Activated CD4-positive, alpha-beta T cell treated with anti-CD3 and anti-CD28 coated beads for 36 hours (primary cell): ENCODE measurements at regions not wholly inside any gene's neighbourhood (a gene's known extent, or its start where the extent isn't known, plus 50 kb on each side); places are given as distances from the start of the nearest gene placed in this dataset.

ENCODE experiments used
- ATAC-seq: fragments of 200-7000 bp; cut with Tn5 transposase; one replicate; pipeline ENCODE4 v1.10.0; 2021; ENCODE audit warnings: mild to moderate bottlenecking, moderate library complexity
- CTCF ChIA-PET: fragments of 350-600 bp; sonication (Branson Sonifier 250); formaldehyde crosslinking; loops from one replicate; lab custom pipeline; 2021; ENCODE audit warnings: antibody characterized with exemption; lab: Charles Lee
- POLR2A ChIA-PET: fragments of 350-600 bp; sonication (Branson Sonifier 250); formaldehyde crosslinking; loops from one replicate; lab custom pipeline; 2021; ENCODE audit warnings: antibody characterized with exemption, inconsistent platforms; lab: Charles Lee
- DNase-seq: peaks from one replicate; pipeline ENCODE4 v3.0.0-alpha.2; 2020
- H3K27ac Mint-ChIP-seq: one replicate; pipeline ENCODE4 v1.8.0; 2021; ENCODE audit warnings: mixed read lengths
- H3K27me3 Mint-ChIP-seq: one replicate; pipeline ENCODE4 v1.8.0; 2021; ENCODE audit warnings: mixed read lengths
- H3K36me3 Mint-ChIP-seq: one replicate; pipeline ENCODE4 v1.8.0; 2021; ENCODE audit warnings: low read depth, mixed read lengths
- H3K4me1 Mint-ChIP-seq: one replicate; pipeline ENCODE4 v1.8.0; 2021; ENCODE audit warnings: mixed read lengths
- H3K4me3 Mint-ChIP-seq: one replicate; pipeline ENCODE4 v1.8.0; 2021; ENCODE audit warnings: mild to moderate bottlenecking, moderate library complexity, mixed read lengths
- H3K9me3 Mint-ChIP-seq: one replicate; pipeline ENCODE4 v1.8.0; 2021; ENCODE audit warnings: low read depth, mixed read lengths
- intact Hi-C, 2 experiments: fragments of 100-400 bp; cut with DNase I in 1 of 2; cut with micrococcal nuclease in 1 of 2; formaldehyde crosslinking; loops; one replicate each; pipeline versions ENCODE4 v1.14.2 to v1.15.1; 2022 to 2024; cut with DNase I, micrococcal nuclease

DNA sequence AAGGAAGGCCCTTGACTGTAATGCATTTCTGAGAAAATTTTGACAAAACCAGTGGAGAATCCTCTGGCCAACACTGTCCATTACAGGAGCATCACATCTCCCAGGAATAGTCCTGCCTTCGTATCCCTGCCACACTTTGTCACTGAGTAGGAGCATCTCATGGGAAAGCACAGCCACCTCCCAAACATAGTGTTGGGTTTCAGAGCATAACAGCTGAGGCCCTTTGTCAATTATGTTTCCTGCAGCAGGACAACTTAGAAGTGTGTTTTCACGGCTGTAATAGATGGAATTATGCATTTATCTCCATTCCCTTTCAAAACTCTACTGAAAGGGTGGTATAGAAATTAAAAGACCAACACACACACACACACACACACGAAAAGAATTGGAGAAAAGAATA is 91.1 kb upstream of the SMAD1 start:
- no peak overlapping the region for H3K4me3 Mint-ChIP-seq
- ChIA-PET POLR2A (no interaction called here), CTCF (no interaction called here)
- H3K27me3 Mint-ChIP-seq, result peaks cover 40% of the 10 kb centered on the region
- no peaks in the 10 kb centered on the region for H3K36me3 Mint-ChIP-seq
- ATAC-seq, result no peak
- peaks cover 8% of the 10 kb centered on the region for H3K4me1 Mint-ChIP-seq
- intact Hi-C loops, result no loop called here
- no peak for DNase-seq
- no peak overlapping the region for H3K27ac Mint-ChIP-seq
- no peaks in the 10 kb centered on the region for H3K9me3 Mint-ChIP-seq

DNA sequence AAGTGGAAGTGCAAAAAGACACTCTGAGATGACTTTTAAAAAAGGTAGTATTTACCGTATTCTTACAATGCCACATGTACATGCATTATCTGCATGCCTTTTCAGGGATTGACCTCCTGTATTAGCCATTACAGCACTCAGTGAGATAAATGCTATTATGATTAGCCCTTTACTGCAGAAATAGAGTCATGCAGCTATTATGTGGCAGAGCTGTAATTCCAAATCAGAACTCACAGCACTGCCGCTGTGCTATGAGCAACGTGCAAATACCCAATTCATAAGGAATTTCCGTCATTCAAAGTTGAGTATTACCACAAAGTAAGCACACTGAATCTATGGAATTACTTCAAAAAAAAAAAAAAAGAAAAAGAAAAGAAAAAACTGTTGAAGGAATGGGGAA is 92.1 kb upstream of the SMAD1 start:
- Mint-ChIP-seq H3K36me3 (no peaks in the 10 kb centered on the region), H3K9me3 (no peaks in the 10 kb centered on the region), H3K4me3 (no peak overlapping the region), H3K4me1 (peaks cover 8% of the 10 kb centered on the region), H3K27ac (no peak overlapping the region), H3K27me3 (peaks cover 41% of the 10 kb centered on the region)
- DNase-seq, result no peak
- intact Hi-C loops, result no loop called here
- ChIA-PET POLR2A (no interaction called here), CTCF (no interaction called here)
- no peak for ATAC-seq

DNA sequence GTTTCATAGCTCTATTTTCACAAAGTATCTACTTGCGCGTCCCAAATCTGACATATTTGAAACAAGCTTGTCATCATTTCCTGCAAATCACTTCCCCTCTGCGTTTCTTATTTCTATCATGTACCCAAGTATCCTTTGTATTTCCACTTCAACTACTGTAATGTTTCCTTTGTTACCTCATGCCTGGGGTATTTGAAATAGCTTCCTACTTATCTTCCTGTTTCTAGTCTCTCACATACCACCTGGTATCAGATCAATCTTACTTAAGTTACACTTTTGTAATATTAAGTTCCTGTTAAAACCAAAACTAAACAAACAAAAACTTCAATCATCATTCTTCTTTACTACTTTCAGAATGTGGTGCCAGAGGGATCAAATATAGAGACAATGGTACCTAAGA is 93.6 kb upstream of the SMAD1 start:
- Mint-ChIP-seq H3K4me3 (no peak overlapping the region), H3K4me1 (peaks cover 8% of the 10 kb centered on the region), H3K27me3 (peaks cover 36% of the 10 kb centered on the region), H3K9me3 (peaks cover 2% of the 10 kb centered on the region), H3K27ac (no peak overlapping the region), H3K36me3 (no peaks in the 10 kb centered on the region)
- POLR2A ChIA-PET, result no interaction called here
- DNase-seq (no peak), ATAC-seq (no peak)
- intact Hi-C loops, result no loop called here
- CTCF ChIA-PET, result interaction anchor here (1.0 kb wide), 1 partner anchor 235 kb away, joined by 3 read pairs; no protein-coding TSS in a partner anchor

DNA sequence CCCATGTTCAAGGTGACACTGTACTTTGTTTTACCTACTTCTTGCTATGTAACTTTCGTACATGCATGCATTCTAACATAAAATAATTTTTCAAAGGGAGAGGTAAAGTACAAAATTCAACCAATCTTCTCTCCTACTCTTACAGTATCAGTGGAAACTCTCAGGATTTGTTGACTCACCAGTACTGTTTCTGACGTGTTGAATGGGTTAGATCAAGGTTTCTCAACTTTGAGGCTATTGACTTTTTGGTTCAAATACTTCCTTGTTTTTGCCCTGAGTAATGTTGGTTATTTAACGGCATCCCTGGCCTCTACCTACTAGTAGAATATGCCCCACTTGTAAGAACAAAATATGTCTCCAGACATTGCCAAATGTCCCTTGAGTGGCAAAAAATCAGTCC is 94.6 kb upstream of the SMAD1 start:
- Mint-ChIP-seq H3K9me3 (peaks cover 2% of the 10 kb centered on the region), H3K4me3 (no peak overlapping the region), H3K4me1 (peaks cover 8% of the 10 kb centered on the region), H3K27me3 (peaks cover 32% of the 10 kb centered on the region), H3K36me3 (no peaks in the 10 kb centered on the region), H3K27ac (no peak overlapping the region)
- ATAC-seq, result no peak
- intact Hi-C loops, result no loop called here
- POLR2A ChIA-PET, result no interaction called here
- CTCF ChIA-PET, result interaction anchor here (1.3 kb wide), 1 partner anchor 17 kb away, joined by 3 read pairs; no protein-coding TSS in a partner anchor
- no peak for DNase-seq

DNA sequence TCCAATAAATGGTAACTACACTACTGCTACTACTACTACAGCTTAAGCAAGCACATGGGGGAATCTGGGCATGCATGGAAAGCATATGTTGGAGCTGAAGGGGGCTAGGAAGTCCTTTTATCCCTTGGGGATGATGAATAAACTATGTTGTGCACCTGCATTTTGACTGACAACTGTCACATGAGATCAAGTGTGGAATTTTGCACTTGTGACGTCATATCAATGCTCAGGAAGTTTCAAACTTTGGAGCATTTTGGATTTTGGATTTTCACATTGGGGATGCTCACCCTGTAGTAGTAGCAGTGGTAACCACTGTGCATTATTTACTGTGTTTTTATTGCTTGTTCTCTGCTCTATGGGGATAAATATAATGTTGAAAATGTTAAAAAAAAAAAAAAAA is 100.5 kb upstream of the SMAD1 start:
- CTCF ChIA-PET, result interaction anchor here (1.2 kb wide), 1 partner anchor 46 kb away, joined by 3 read pairs; no protein-coding TSS in a partner anchor

DNA sequence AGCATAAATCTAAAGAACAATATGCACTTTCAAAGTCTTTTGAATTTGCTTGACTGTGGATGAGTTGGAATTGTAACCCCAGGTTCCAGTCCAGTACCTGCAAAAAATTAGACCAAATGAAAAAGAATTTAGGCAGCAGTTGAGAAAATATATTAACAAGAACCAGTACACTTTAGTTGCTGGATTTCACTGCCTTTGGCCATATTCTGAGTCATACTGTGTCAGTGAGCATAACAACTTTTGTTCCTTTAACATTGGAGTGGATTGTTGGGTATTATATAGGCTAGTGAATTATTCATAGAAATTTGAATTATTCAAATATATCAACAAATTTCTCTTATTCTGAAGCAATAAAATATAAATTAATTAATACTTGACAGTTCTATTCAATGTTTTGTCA is 101.5 kb upstream of the SMAD1 start:
- Mint-ChIP-seq H3K27ac (no peak overlapping the region), H3K36me3 (no peaks in the 10 kb centered on the region), H3K9me3 (peaks cover 2% of the 10 kb centered on the region), H3K27me3 (peaks cover 5% of the 10 kb centered on the region), H3K4me3 (no peak overlapping the region), H3K4me1 (no peaks in the 10 kb centered on the region)
- ATAC-seq, result no peak
- POLR2A ChIA-PET, result no interaction called here
- intact Hi-C loops, result no loop called here
- no peak for DNase-seq
- CTCF ChIA-PET, result no interaction called here

More for the DNA sequence above, 100.5 kb upstream of the SMAD1 start:
- intact Hi-C loops, result no loop called here
- Mint-ChIP-seq H3K27me3 (peaks cover 5% of the 10 kb centered on the region), H3K36me3 (no peaks in the 10 kb centered on the region), H3K4me3 (no peak overlapping the region), H3K9me3 (peaks cover 2% of the 10 kb centered on the region), H3K27ac (no peak overlapping the region), H3K4me1 (no peaks in the 10 kb centered on the region)
- ATAC-seq, result no peak
- no peak for DNase-seq
- POLR2A ChIA-PET, result no interaction called here

DNA sequence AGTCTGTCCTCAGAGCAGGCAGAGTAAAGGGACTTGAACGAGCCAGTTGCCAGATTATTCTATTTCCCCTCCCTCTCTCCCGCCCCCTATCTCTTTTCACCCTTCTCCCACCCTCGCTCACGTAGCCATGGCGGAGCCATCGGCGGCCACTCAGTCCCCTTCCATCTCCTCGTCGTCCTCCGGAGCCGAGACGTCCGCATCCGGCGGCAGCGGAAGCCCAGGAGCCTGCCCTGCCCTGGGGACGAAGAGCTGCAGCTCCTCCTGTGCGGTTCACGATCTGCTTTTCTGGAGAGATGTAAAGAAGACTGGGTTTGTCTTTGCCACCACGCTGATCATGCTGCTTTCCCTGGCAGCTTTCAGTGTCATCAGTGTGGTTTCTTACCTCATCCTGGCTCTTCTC is 106.2 kb upstream of the SMAD1 start:
- Mint-ChIP-seq H3K4me3 (no peak overlapping the region), H3K4me1 (no peaks in the 10 kb centered on the region), H3K27ac (no peak overlapping the region), H3K36me3 (no peaks in the 10 kb centered on the region), H3K27me3 (peaks cover 1% of the 10 kb centered on the region), H3K9me3 (no peaks in the 10 kb centered on the region)
- CTCF ChIA-PET, result no interaction called here
- intact Hi-C loops, result no loop called here
- no peak for ATAC-seq
- POLR2A ChIA-PET, result no interaction called here
- DNase-seq, result no peak

DNA sequence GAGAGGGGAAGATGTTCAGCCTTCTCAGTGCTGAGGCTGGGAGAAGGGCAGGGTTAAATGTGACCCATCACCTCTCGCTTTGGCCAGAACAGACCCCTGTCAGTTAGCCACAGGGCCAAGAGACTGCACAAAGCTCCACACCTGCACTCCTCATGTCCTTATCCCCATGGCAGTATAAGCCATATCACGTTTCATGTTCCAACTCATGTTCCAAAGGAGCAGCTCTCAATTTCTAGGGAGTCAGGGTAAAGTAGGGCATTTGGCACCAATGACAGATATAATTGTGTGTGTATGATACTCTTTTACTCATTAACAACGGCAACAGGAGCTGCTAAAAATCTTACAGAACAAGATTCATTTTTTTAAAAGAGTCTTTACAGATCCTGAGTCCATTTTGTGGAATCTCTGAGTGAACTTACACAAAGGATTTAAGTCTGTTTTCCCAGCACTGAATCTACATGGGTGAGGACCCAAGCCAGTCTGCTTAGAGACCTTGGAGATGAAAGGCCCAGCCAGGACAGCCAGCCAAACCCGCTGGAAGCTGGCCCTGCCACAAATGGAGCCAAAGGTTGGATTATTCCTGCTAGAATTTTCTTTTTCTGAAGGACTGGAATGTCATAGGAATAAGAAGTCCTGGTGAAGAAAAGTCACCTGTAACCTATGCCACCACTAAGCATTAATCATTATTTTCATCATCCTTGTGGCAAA is 129.1 kb upstream of the SMAD1 start:
- POLR2A ChIA-PET, result no interaction called here
- CTCF ChIA-PET, result no interaction called here
- intact Hi-C loops, result no loop called here
- no peaks in the 10 kb centered on the region for H3K36me3 Mint-ChIP-seq
- DNase-seq (no peak), ATAC-seq (no peak)
- no peaks in the 10 kb centered on the region for H3K9me3 Mint-ChIP-seq
- H3K27ac Mint-ChIP-seq, result no peak overlapping the region
- no peak overlapping the region for H3K4me3 Mint-ChIP-seq
- H3K4me1 Mint-ChIP-seq, result peaks cover 2% of the 10 kb centered on the region
- H3K27me3 Mint-ChIP-seq, result peaks cover 11% of the 10 kb centered on the region

DNA sequence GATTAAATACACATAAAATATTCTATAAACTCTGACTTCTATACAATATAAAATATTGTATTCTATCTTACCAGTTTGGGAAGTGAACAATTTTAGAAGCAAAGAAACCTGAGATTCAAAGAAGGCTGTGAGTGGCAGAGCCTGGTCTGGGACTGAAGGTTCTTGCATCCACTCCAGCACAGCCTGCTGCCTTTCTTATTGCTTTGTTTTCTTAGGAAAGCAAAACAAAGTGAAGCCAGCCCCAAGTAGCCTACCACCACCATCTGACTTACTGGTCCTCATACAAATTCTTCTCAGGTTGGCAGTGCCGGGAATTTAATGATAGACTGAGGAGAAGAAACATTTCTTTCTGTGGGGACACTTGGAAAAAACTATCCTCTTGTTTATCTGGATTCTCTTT is 129.7 kb upstream of the SMAD1 start:
- POLR2A ChIA-PET, result no interaction called here
- Mint-ChIP-seq H3K9me3 (no peaks in the 10 kb centered on the region), H3K27me3 (peaks cover 9% of the 10 kb centered on the region), H3K4me3 (no peak overlapping the region), H3K4me1 (peaks cover 2% of the 10 kb centered on the region), H3K36me3 (no peaks in the 10 kb centered on the region), H3K27ac (no peak overlapping the region)
- DNase-seq (no peak), ATAC-seq (no peak)
- CTCF ChIA-PET, result no interaction called here
- intact Hi-C loops, result no loop called here

DNA sequence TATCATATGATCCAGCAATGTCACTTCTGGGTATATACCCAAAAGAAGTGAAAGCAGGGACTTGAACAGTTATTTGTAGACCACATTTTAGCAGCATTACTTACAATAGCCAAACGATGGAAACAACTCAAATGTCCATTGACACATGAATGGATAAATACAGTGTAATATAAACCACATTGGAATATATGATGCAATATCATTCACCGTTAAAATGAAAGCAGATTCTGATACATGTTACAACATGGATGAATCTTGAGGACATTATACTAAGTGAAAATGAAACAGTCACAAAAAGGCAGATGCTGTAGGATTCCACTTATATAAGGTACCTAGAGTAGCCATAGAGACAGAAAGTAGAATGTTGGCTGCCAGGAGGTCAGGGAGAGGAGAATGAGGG is 130.5 kb upstream of the SMAD1 start:
- no peak overlapping the region for H3K4me3 Mint-ChIP-seq
- POLR2A ChIA-PET, result no interaction called here
- no peak overlapping the region for H3K27ac Mint-ChIP-seq
- no peaks in the 10 kb centered on the region for H3K36me3 Mint-ChIP-seq
- intact Hi-C loops, result no loop called here
- H3K4me1 Mint-ChIP-seq, result peaks cover 2% of the 10 kb centered on the region
- CTCF ChIA-PET, result no interaction called here
- no peaks in the 10 kb centered on the region for H3K9me3 Mint-ChIP-seq
- H3K27me3 Mint-ChIP-seq, result peaks cover 5% of the 10 kb centered on the region
- ATAC-seq, result no peak
- DNase-seq, result no peak

DNA sequence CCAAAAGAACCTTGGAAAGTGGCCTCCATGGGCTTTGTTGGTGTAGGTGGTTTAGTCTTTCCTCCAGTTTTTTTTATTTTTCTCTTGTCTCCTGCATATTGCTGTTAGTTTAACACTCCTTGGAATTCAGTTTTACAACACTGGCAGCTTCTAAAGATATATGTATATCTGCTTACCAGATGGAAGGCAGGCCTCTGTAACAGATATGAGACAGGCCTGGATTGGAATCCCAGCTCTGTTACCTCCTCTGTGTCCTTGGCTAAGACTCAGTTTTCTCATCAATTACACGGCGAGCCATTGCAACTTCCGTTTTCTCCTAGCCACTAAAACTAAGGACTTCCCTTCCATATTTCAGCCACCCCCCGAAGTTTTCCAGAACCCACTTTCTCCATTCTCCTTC is 133.4 kb upstream of the SMAD1 start:
- no peak for DNase-seq
- H3K27me3 Mint-ChIP-seq, result peaks cover 5% of the 10 kb centered on the region
- H3K4me1 Mint-ChIP-seq, result peaks cover 2% of the 10 kb centered on the region
- H3K27ac Mint-ChIP-seq, result no peak overlapping the region
- ChIA-PET CTCF (interaction anchor here (1.0 kb wide), 1 partner anchor 130 kb away, joined by 3 read pairs; no protein-coding TSS in a partner anchor), POLR2A (no interaction called here)
- no peaks in the 10 kb centered on the region for H3K36me3 Mint-ChIP-seq
- intact Hi-C loops, result no loop called here
- no peak for ATAC-seq
- no peaks in the 10 kb centered on the region for H3K9me3 Mint-ChIP-seq
- H3K4me3 Mint-ChIP-seq, result no peak overlapping the region

DNA sequence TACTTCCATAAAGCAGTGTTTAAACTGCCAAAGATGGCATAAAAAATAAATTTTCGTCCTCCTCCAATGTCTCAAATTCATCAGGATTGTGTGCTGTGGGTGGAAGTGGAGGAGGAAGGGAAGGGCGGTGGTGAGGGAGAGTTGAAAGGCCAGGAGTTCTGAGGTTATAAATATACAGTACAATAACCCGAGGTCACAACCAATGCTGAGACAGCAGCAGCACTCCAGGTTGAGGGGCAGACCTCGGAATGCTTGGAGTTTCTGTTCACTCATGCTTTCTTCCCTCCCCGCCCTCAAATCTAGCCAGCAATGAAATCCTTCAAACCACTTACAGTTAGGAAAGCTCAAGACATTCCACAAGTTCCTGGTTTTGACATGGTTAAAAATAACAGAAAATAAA is 134.0 kb upstream of the SMAD1 start:
- ATAC-seq (no peak), DNase-seq (no peak)
- H3K4me3 Mint-ChIP-seq, result no peak overlapping the region
- no peak overlapping the region for H3K27ac Mint-ChIP-seq
- CTCF ChIA-PET, result interaction anchor here (1.0 kb wide), 1 partner anchor 129 kb away, joined by 3 read pairs; no protein-coding TSS in a partner anchor
- H3K36me3 Mint-ChIP-seq, result no peaks in the 10 kb centered on the region
- peaks cover 2% of the 10 kb centered on the region for H3K4me1 Mint-ChIP-seq
- peaks cover 5% of the 10 kb centered on the region for H3K27me3 Mint-ChIP-seq
- H3K9me3 Mint-ChIP-seq, result no peaks in the 10 kb centered on the region
- POLR2A ChIA-PET, result no interaction called here
- intact Hi-C loops, result no loop called here
